Karpas-422 (cell line): ENCODE measurements at regions not wholly inside any gene's neighbourhood (a gene's known extent, or its start where the extent isn't known, plus 50 kb on each side); places are given as distances from the start of the nearest gene placed in this dataset.

Source experiments
- DNase-seq: peaks from one replicate; pipeline ENCODE4 v3.0.0-alpha.2; 2015
- H2AFZ ChIP-seq: fragments of 200-600 bp; sonication (generic); 2 replicates; pipeline ENCODE4 v1.6.1; 2014; ENCODE audit warnings: antibody characterized with exemption, low read length, mixed read lengths
- H3K27ac ChIP-seq: fragments of 200-600 bp; sonication (generic); 2 replicates; pipeline ENCODE4 v1.5.1; 2014; ENCODE audit warnings: mild to moderate bottlenecking, low read length, moderate library complexity
- H3K27me3 ChIP-seq: fragments of 200-600 bp; sonication (generic); 2 replicates; pipeline ENCODE4 v1.6.1; 2014; ENCODE audit warnings: low read length, mixed read lengths
- H3K36me3 ChIP-seq: fragments of 200-600 bp; sonication (generic); 2 replicates; pipeline ENCODE4 v1.6.1; 2014; ENCODE audit warnings: low read length, mixed read lengths; ENCODE audit not compliant: insufficient read depth
- H3K4me1 ChIP-seq: fragments of 200-600 bp; sonication (generic); 2 replicates; pipeline ENCODE4 v1.6.1; 2014; ENCODE audit warnings: mild to moderate bottlenecking, low read length, mixed read lengths
- H3K4me2 ChIP-seq: fragments of 200-600 bp; sonication (generic); 2 replicates; pipeline ENCODE4 v1.6.1; 2014; ENCODE audit warnings: low read length, low read depth, mild to moderate bottlenecking; ENCODE audit not compliant: poor library complexity, severe bottlenecking
- H3K4me3 ChIP-seq: fragments of 200-600 bp; sonication (generic); 2 replicates; pipeline ENCODE4 v1.5.1; 2014; ENCODE audit warnings: mild to moderate bottlenecking, antibody characterized with exemption, low read length, mixed read lengths
- H3K79me2 ChIP-seq: fragments of 200-600 bp; sonication (generic); 2 replicates; pipeline ENCODE4 v1.6.1; 2014; ENCODE audit warnings: mild to moderate bottlenecking, low read length, mixed read lengths
- H3K9ac ChIP-seq: fragments of 200-600 bp; sonication (generic); 2 replicates; pipeline ENCODE4 v1.6.0; 2014; ENCODE audit warnings: low read length
- H3K9me2 ChIP-seq: fragments of 200-600 bp; sonication (generic), shearing (Covaris generic); replicated peaks from 2 replicates; pipeline ENCODE4 v1.6.0; 2014; ENCODE audit warnings: mild to moderate bottlenecking, low read length, moderate library complexity; ENCODE audit not compliant: insufficient read depth
- H3K9me3 ChIP-seq: fragments of 300-700, 200-600 bp; sonication (generic); 2 replicates; pipeline ENCODE4 v1.6.1; 2014; ENCODE audit warnings: low read length, mixed read lengths
- H4K20me1 ChIP-seq: fragments of 200-600 bp; sonication (generic); 2 replicates; pipeline ENCODE4 v1.6.1; 2014; ENCODE audit warnings: mild to moderate bottlenecking, antibody characterized with exemption, low read length, low read depth; ENCODE audit not compliant: insufficient read depth

GRCh38 chr4:31051151-31051550 is 331.0 kb downstream of the PCDH7 start:
- no peaks in the 10 kb centered on the region for H4K20me1 ChIP-seq
- no peaks in the 10 kb centered on the region for H3K27me3 ChIP-seq
- no peak for DNase-seq
- H3K4me1 ChIP-seq, result no peaks in the 10 kb centered on the region
- no peak overlapping the region for H3K4me2 ChIP-seq
- H3K79me2 ChIP-seq, result no peaks in the 10 kb centered on the region
- no peak overlapping the region for H3K9ac ChIP-seq
- H3K9me2 ChIP-seq, result no peaks in the 10 kb centered on the region
- no peak overlapping the region for H2AFZ ChIP-seq
- no peaks in the 10 kb centered on the region for H3K36me3 ChIP-seq
- H3K4me3 ChIP-seq, result no peak overlapping the region
- H3K27ac ChIP-seq, result no peak overlapping the region
- peaks cover 19% of the 10 kb centered on the region for H3K9me3 ChIP-seq

- H3K4me1 ChIP-seq, result no peaks in the 10 kb centered on the region
- no peaks in the 10 kb centered on the region for H3K79me2 ChIP-seq
- H3K4me3 ChIP-seq, result no peak overlapping the region
- H3K9me3 ChIP-seq, result peaks cover 19% of the 10 kb centered on the region
- no peaks in the 10 kb centered on the region for H3K36me3 ChIP-seq
- no peaks in the 10 kb centered on the region for H3K9me2 ChIP-seq
- no peak overlapping the region for H3K4me2 ChIP-seq
- no peak overlapping the region for H3K9ac ChIP-seq
- H3K27me3 ChIP-seq, result no peaks in the 10 kb centered on the region
- DNase-seq, result no peak
- no peak overlapping the region for H3K27ac ChIP-seq
- H2AFZ ChIP-seq, result no peak overlapping the region
- no peaks in the 10 kb centered on the region for H4K20me1 ChIP-seq
Measured at GRCh38 chr4:31051565-31051964, 331.4 kb downstream of the PCDH7 start.

- Histone ChIP-seq H3K27me3 (no peaks in the 10 kb centered on the region), H3K9me2 (no peaks in the 10 kb centered on the region), H3K36me3 (no peaks in the 10 kb centered on the region), H3K27ac (no peak overlapping the region), H3K4me3 (no peak overlapping the region), H3K79me2 (no peaks in the 10 kb centered on the region), H3K4me1 (no peaks in the 10 kb centered on the region), H2AFZ (no peak overlapping the region), H3K9ac (no peak overlapping the region), H4K20me1 (no peaks in the 10 kb centered on the region), H3K4me2 (no peak overlapping the region), H3K9me3 (peaks cover 19% of the 10 kb centered on the region)
- no peak for DNase-seq
Measured at GRCh38 chr4:31052519-31052918, 332.4 kb downstream of the PCDH7 start.

- H4K20me1 ChIP-seq, result no peaks in the 10 kb centered on the region
- DNase-seq, result no peak
- no peak overlapping the region for H3K4me3 ChIP-seq
- no peak overlapping the region for H2AFZ ChIP-seq
- H3K9ac ChIP-seq, result no peak overlapping the region
- no peak overlapping the region for H3K27ac ChIP-seq
- no peak overlapping the region for H3K4me2 ChIP-seq
- no peaks in the 10 kb centered on the region for H3K79me2 ChIP-seq
- no peaks in the 10 kb centered on the region for H3K4me1 ChIP-seq
- H3K9me2 ChIP-seq, result no peaks in the 10 kb centered on the region
- no peaks in the 10 kb centered on the region for H3K36me3 ChIP-seq
- no peaks in the 10 kb centered on the region for H3K27me3 ChIP-seq
- peaks cover 19% of the 10 kb centered on the region for H3K9me3 ChIP-seq
Measured at GRCh38 chr4:31053451-31053850, 333.3 kb downstream of the PCDH7 start.

- Histone ChIP-seq H3K27ac (no peak overlapping the region), H3K4me3 (no peak overlapping the region), H3K4me2 (no peak overlapping the region), H3K4me1 (no peaks in the 10 kb centered on the region), H3K9me3 (peaks cover 19% of the 10 kb centered on the region), H3K27me3 (no peaks in the 10 kb centered on the region), H3K9ac (no peak overlapping the region), H3K36me3 (no peaks in the 10 kb centered on the region), H3K9me2 (no peaks in the 10 kb centered on the region), H2AFZ (no peak overlapping the region), H4K20me1 (no peaks in the 10 kb centered on the region), H3K79me2 (no peaks in the 10 kb centered on the region)
- no peak for DNase-seq
Measured at GRCh38 chr4:31054295-31054694, 334.1 kb downstream of the PCDH7 start.

GRCh38 chr4:31058656-31059055 is 338.5 kb downstream of the PCDH7 start:
- Histone ChIP-seq H3K27me3 (no peaks in the 10 kb centered on the region), H2AFZ (no peak overlapping the region), H3K4me1 (no peaks in the 10 kb centered on the region), H3K4me3 (no peak overlapping the region), H3K9me3 (peaks cover 24% of the 10 kb centered on the region), H3K9me2 (no peaks in the 10 kb centered on the region), H3K79me2 (no peaks in the 10 kb centered on the region), H3K9ac (no peak overlapping the region), H3K27ac (no peak overlapping the region), H3K4me2 (no peak overlapping the region), H4K20me1 (no peaks in the 10 kb centered on the region), H3K36me3 (no peaks in the 10 kb centered on the region)
- DNase-seq, result no peak

- Histone ChIP-seq H3K9me3 (peaks cover 19% of the 10 kb centered on the region), H3K4me1 (no peaks in the 10 kb centered on the region), H3K27me3 (no peaks in the 10 kb centered on the region), H3K4me3 (no peak overlapping the region), H3K4me2 (no peak overlapping the region), H3K36me3 (no peaks in the 10 kb centered on the region), H2AFZ (no peak overlapping the region), H3K9ac (no peak overlapping the region), H4K20me1 (no peaks in the 10 kb centered on the region), H3K9me2 (no peaks in the 10 kb centered on the region), H3K27ac (no peak overlapping the region), H3K79me2 (no peaks in the 10 kb centered on the region)
- DNase-seq, result no peak
Measured at GRCh38 chr4:31059753-31060522, 339.8 kb downstream of the PCDH7 start.

- no peaks in the 10 kb centered on the region for H3K79me2 ChIP-seq
- H3K9ac ChIP-seq, result no peak overlapping the region
Measured at GRCh38 chr4:31065086-31065485, 344.9 kb downstream of the PCDH7 start.

More at GRCh38 chr4:31065086-31065485, 344.9 kb downstream of the PCDH7 start:
- DNase-seq, result no peak
- Histone ChIP-seq H3K27ac (no peak overlapping the region), H3K9me2 (no peaks in the 10 kb centered on the region), H3K27me3 (no peaks in the 10 kb centered on the region), H2AFZ (no peak overlapping the region), H3K4me3 (no peak overlapping the region), H3K4me1 (no peaks in the 10 kb centered on the region), H3K36me3 (no peaks in the 10 kb centered on the region), H3K4me2 (no peak overlapping the region), H4K20me1 (no peaks in the 10 kb centered on the region), H3K9me3 (peaks cover 19% of the 10 kb centered on the region)
